ACHN (cell line): ENCODE measurements at regions not wholly inside any gene's neighbourhood (a gene's known extent, or its start where the extent isn't known, plus 50 kb on each side); places are given as distances from the start of the nearest gene placed in this dataset.

Experiments
- DNase-seq: peaks from one replicate; pipeline ENCODE4 v3.0.0-alpha.2; 2015
- in situ Hi-C: cut with HindIII; loops from 2 replicates; pipeline ENCODE4 v1.10.0; 2017; ENCODE audit warnings: low sequenced_read_pairs, low pct_ligation_motif_present, low pct_unique_long_range_greater_than_20kb

GRCh38 chr1:96481409-96481808 lies 240.2 kb upstream of the PTBP2 start:
- no peak for DNase-seq
- in situ Hi-C loops: no loop called here

- in situ Hi-C loops: no loop called here
Observed at GRCh38 chr1:96482616-96483015, 239.0 kb upstream of the PTBP2 start.

GRCh38 chr1:96487394-96487793 lies 234.2 kb upstream of the PTBP2 start:
- DNase-seq: no peak
- in situ Hi-C loops: no loop called here

More at GRCh38 chr1:96482616-96483015, 239.0 kb upstream of the PTBP2 start:
- no peak for DNase-seq

GRCh38 chr1:96487971-96488370 lies 233.6 kb upstream of the PTBP2 start:
- DNase-seq: no peak

GRCh38 chr1:96488777-96489176 lies 232.8 kb upstream of the PTBP2 start:
- in situ Hi-C loops: no loop called here
- no peak for DNase-seq

More at GRCh38 chr1:96487971-96488370, 233.6 kb upstream of the PTBP2 start:
- in situ Hi-C loops: no loop called here

GRCh38 chr1:96492236-96492635 lies 229.3 kb upstream of the PTBP2 start:
- in situ Hi-C loops: no loop called here
- DNase-seq: no peak

GRCh38 chr1:96498744-96499340 lies 222.7 kb upstream of the PTBP2 start:
- in situ Hi-C loops: no loop called here

GRCh38 chr1:96508233-96508632 lies 213.4 kb upstream of the PTBP2 start:
- no peak for DNase-seq
- in situ Hi-C loops: no loop called here

More at GRCh38 chr1:96498744-96499340, 222.7 kb upstream of the PTBP2 start:
- no peak for DNase-seq

- in situ Hi-C loops: no loop called here
- no peak for DNase-seq
Observed at GRCh38 chr1:96509339-96509738, 212.2 kb upstream of the PTBP2 start.

GRCh38 chr1:96509951-96510350 lies 211.6 kb upstream of the PTBP2 start:
- no peak for DNase-seq
- in situ Hi-C loops: no loop called here

GRCh38 chr1:96510391-96510790 lies 211.2 kb upstream of the PTBP2 start:
- in situ Hi-C loops: no loop called here
- DNase-seq: no peak

- in situ Hi-C loops: no loop called here
- DNase-seq: no peak
Observed at GRCh38 chr1:96510911-96511310, 210.7 kb upstream of the PTBP2 start.

GRCh38 chr1:96513136-96513535 lies 208.4 kb upstream of the PTBP2 start:
- in situ Hi-C loops: no loop called here
- no peak for DNase-seq

GRCh38 chr1:96515430-96515829 lies 206.2 kb upstream of the PTBP2 start:
- in situ Hi-C loops: no loop called here
- no peak for DNase-seq

- in situ Hi-C loops: no loop called here
- no peak for DNase-seq
Observed at GRCh38 chr1:96515925-96516324, 205.7 kb upstream of the PTBP2 start.

- DNase-seq: no peak
- in situ Hi-C loops: no loop called here
Observed at GRCh38 chr1:96519851-96520578, 201.6 kb upstream of the PTBP2 start.

- DNase-seq: no peak
- in situ Hi-C loops: no loop called here
Observed at GRCh38 chr1:96520579-96520947, 201.0 kb upstream of the PTBP2 start.

- in situ Hi-C loops: no loop called here
- no peak for DNase-seq
Observed at GRCh38 chr1:96521010-96521409, 200.6 kb upstream of the PTBP2 start.

GRCh38 chr1:96521994-96522760 lies 199.4 kb upstream of the PTBP2 start:
- in situ Hi-C loops: no loop called here
- DNase-seq: no peak

- DNase-seq: peak; percentile 4
- in situ Hi-C loops: no loop called here
Observed at GRCh38 chr1:96522927-96523326, 198.7 kb upstream of the PTBP2 start.
